ENCODE measurements at regions not wholly inside any gene's neighbourhood (a gene's known extent, or its start where the extent isn't known, plus 50 kb on each side); places are given as distances from the start of the nearest gene placed in this dataset.

GRCh38 chr2:223701761-223702160 is 99.6 kb upstream of the SCG2 start:
- DNase-seq (ENCODE audit: low read depth in 1 of 2, low spot score in 1 of 2), result no peak
- Histone ChIP-seq H3K36me3 (no peaks in the 10 kb centered on the region), H3K4me3 (no peak overlapping the region), H3K27ac (no peak overlapping the region), H3K4me1 (ENCODE audit: low read depth) (no peaks in the 10 kb centered on the region), H3K9me3 (ENCODE audit: low read depth) (no peaks in the 10 kb centered on the region), H3K27me3 (no peaks in the 10 kb centered on the region)
- no peak for TF ChIP-seq CTCF (IDR thresholded peaks at IDR 0.05; ENCODE audit: low read depth, low read length)

- no peak for DNase-seq (ENCODE audit: low read depth in 1 of 2, low spot score in 1 of 2)
- no peaks in the 10 kb centered on the region for H3K27me3 ChIP-seq
- H3K9me3 ChIP-seq (ENCODE audit: low read depth), result no peaks in the 10 kb centered on the region
- no peaks in the 10 kb centered on the region for H3K36me3 ChIP-seq
- TF ChIP-seq CTCF (IDR thresholded peaks at IDR 0.05; ENCODE audit: low read depth, low read length), result no peak
- H3K27ac ChIP-seq, result no peak overlapping the region
- H3K4me3 ChIP-seq, result no peak overlapping the region
- no peaks in the 10 kb centered on the region for H3K4me1 ChIP-seq (ENCODE audit: low read depth)
These were observed 98.1 kb upstream of the SCG2 start for GRCh38 chr2:223700221-223700620.

GRCh38 chr2:223697892-223698645 is 95.9 kb upstream of the SCG2 start:
- no peak overlapping the region for H3K4me3 ChIP-seq
- H3K9me3 ChIP-seq (ENCODE audit: low read depth), result no peaks in the 10 kb centered on the region
- H3K36me3 ChIP-seq, result no peaks in the 10 kb centered on the region
- H3K4me1 ChIP-seq (ENCODE audit: low read depth), result no peaks in the 10 kb centered on the region
- H3K27ac ChIP-seq, result no peak overlapping the region
- H3K27me3 ChIP-seq, result no peaks in the 10 kb centered on the region
- no peak for TF ChIP-seq CTCF (IDR thresholded peaks at IDR 0.05; ENCODE audit: low read depth, low read length)
- DNase-seq (ENCODE audit: low read depth in 1 of 2, low spot score in 1 of 2), result no peak

- no peaks in the 10 kb centered on the region for H3K36me3 ChIP-seq
- H3K4me1 ChIP-seq (ENCODE audit: low read depth), result no peaks in the 10 kb centered on the region
- no peaks in the 10 kb centered on the region for H3K9me3 ChIP-seq (ENCODE audit: low read depth)
- no peak for TF ChIP-seq CTCF (IDR thresholded peaks at IDR 0.05; ENCODE audit: low read depth, low read length)
- no peaks in the 10 kb centered on the region for H3K27me3 ChIP-seq
- no peak overlapping the region for H3K27ac ChIP-seq
- H3K4me3 ChIP-seq, result no peak overlapping the region
- no peak for DNase-seq (ENCODE audit: low read depth in 1 of 2, low spot score in 1 of 2)
These were observed 95.2 kb upstream of the SCG2 start for GRCh38 chr2:223697316-223697891.

- H3K36me3 ChIP-seq, result no peaks in the 10 kb centered on the region
- DNase-seq (ENCODE audit: low read depth in 1 of 2, low spot score in 1 of 2), result no peak
These were observed 94.6 kb upstream of the SCG2 start for GRCh38 chr2:223696719-223697118.

More at GRCh38 chr2:223696719-223697118, 94.6 kb upstream of the SCG2 start:
- H3K9me3 ChIP-seq (ENCODE audit: low read depth), result no peaks in the 10 kb centered on the region
- no peaks in the 10 kb centered on the region for H3K27me3 ChIP-seq
- H3K4me3 ChIP-seq, result no peak overlapping the region
- no peak for TF ChIP-seq CTCF (IDR thresholded peaks at IDR 0.05; ENCODE audit: low read depth, low read length)
- H3K4me1 ChIP-seq (ENCODE audit: low read depth), result no peaks in the 10 kb centered on the region
- no peak overlapping the region for H3K27ac ChIP-seq

All from cardiac muscle cell (in vitro differentiated cells and primary cell).